Endothelial cell of umbilical vein (primary cell): ENCODE measurements at regions not wholly inside any gene's neighbourhood (a gene's known extent, or its start where the extent isn't known, plus 50 kb on each side); places are given as distances from the start of the nearest gene placed in this dataset.

Experiments
- BruUV-seq: library from RNA; stranded (reverse); fragments of 400-500 nt; replicated peaks from 2 replicates; lab custom pipeline; 2021; lab: Mats Ljungman, UMichigan
- CTCF ChIA-PET: fragments of 300-600, 350-600 bp; sonication (Branson Sonifier 250); formaldehyde crosslinking; loops from one replicate; lab custom pipeline; 2021; ENCODE audit warnings: antibody characterized with exemption, inconsistent platforms; lab: Charles Lee
- POLR2A ChIA-PET: fragments of 300-600, 350-600 bp; sonication (Branson Sonifier 250); formaldehyde crosslinking; loops from one replicate; lab custom pipeline; 2021; ENCODE audit warnings: antibody characterized with exemption, inconsistent platforms; lab: Charles Lee
- DNase-seq: peaks from one replicate; pipeline ENCODE4 v3.0.0-alpha.2; 2011; ENCODE audit warnings: low read depth, low spot score
- FAIRE-seq: peaks from 2 replicates; lab custom pipeline; 2011; peaks lifted over from hg19 to GRCh38; lab: Jason Lieb, UNC
- H2AFZ ChIP-seq: 2 replicates; pipeline ENCODE4 v1.6.0; 2012; ENCODE audit warnings: low read depth, low read length, control low read depth, inconsistent platforms
- H3K27ac ChIP-seq: 2 replicates; pipeline ENCODE4 v1.5.1; 2011; ENCODE audit warnings: low read depth, mild to moderate bottlenecking, control low read depth, low read length, moderate library complexity; ENCODE audit not compliant: insufficient read depth
- H3K27me3 ChIP-seq, 2 experiments: 2 replicates each; pipeline versions ENCODE4 v1.6.0 to v1.6.1; 2011; ENCODE audit warnings: low read length in 2 of 2, mixed read lengths in 1 of 2; ENCODE audit not compliant: control insufficient read depth in 2 of 2, insufficient read depth in 2 of 2
- H3K36me3 ChIP-seq, 2 experiments: 2 replicates in 1 of 2; 3 replicates in 1 of 2; pipeline ENCODE4 v1.5.1; 2011; ENCODE audit warnings: low read length in 2 of 2, mild to moderate bottlenecking in 1 of 2, moderate library complexity in 1 of 2; ENCODE audit not compliant: control insufficient read depth in 2 of 2, insufficient read depth in 2 of 2; ENCODE audit errors: extremely low read depth in 1 of 2
- H3K4me1 ChIP-seq: 3 replicates; pipeline ENCODE4 v1.5.1; 2011; ENCODE audit warnings: mild to moderate bottlenecking, low read length; ENCODE audit not compliant: control insufficient read depth, insufficient read depth; ENCODE audit errors: extremely low read depth
- H3K4me2 ChIP-seq: 2 replicates; pipeline ENCODE4 v1.6.1; 2011; ENCODE audit warnings: low read length, control low read depth, mixed read lengths; ENCODE audit not compliant: insufficient read depth
- H3K4me3 ChIP-seq, 3 experiments: fragments of 200-600 bp in 1 of 3; sonication (generic), shearing (Covaris generic) in 1 of 3; replicated peaks in 1 of 3; 2 replicates each; pipeline ENCODE4 v1.5.1; 2011 to 2016; ENCODE audit warnings: control low read depth in 3 of 3, low read length in 3 of 3, mild to moderate bottlenecking in 2 of 3, inconsistent platforms in 1 of 3, low read depth in 1 of 3, moderate library complexity in 1 of 3; ENCODE audit not compliant: insufficient read depth in 1 of 3
- H3K79me2 ChIP-seq: 2 replicates; pipeline ENCODE4 v1.6.0; 2012; ENCODE audit warnings: low read length, inconsistent platforms; ENCODE audit not compliant: control insufficient read depth, insufficient read depth
- H3K9ac ChIP-seq: replicated peaks from 2 replicates; pipeline ENCODE3; 2011; ENCODE audit warnings: low read length, control low read depth; ENCODE audit not compliant: insufficient read depth; ENCODE audit errors: extremely low read depth
- H3K9me1 ChIP-seq: replicated peaks from 3 replicates; pipeline ENCODE4 v1.6.0; 2011; ENCODE audit warnings: mild to moderate bottlenecking, low read length; ENCODE audit not compliant: control insufficient read depth, insufficient read depth; ENCODE audit errors: extremely low read depth
- H3K9me3 ChIP-seq: replicated peaks from 2 replicates; pipeline ENCODE4 v1.5.1; 2012; ENCODE audit warnings: low read length, inconsistent platforms; ENCODE audit not compliant: control insufficient read depth, insufficient read depth
- H4K20me1 ChIP-seq: replicated peaks from 2 replicates; pipeline ENCODE3; 2011; ENCODE audit warnings: mild to moderate bottlenecking, low read length; ENCODE audit not compliant: control insufficient read depth, insufficient read depth; ENCODE audit errors: extremely low read depth
- CTCF ChIP-seq, 2 donors: IDR thresholded peaks; 1 replicate in 1 of 2; 2 replicates in 1 of 2; pipeline ENCODE4 v1.5.1; 2011; ENCODE audit warnings: low read length in 2 of 2, mild to moderate bottlenecking in 2 of 2, moderate library complexity in 2 of 2, control low read depth in 1 of 2, inconsistent platforms in 1 of 2, low read depth in 1 of 2; ENCODE audit not compliant: insufficient read depth in 1 of 2; ENCODE audit errors: extremely low read depth in 1 of 2
- EZH2 ChIP-seq: IDR thresholded peaks from 2 replicates; pipeline ENCODE4 v1.6.1; 2012; ENCODE audit warnings: borderline replicate concordance, low read depth, mild to moderate bottlenecking, moderate library complexity, low read length, inconsistent platforms; ENCODE audit not compliant: severe bottlenecking
- FOS ChIP-seq: IDR thresholded peaks from 2 replicates; pipeline ENCODE4 v1.6.1; 2011; ENCODE audit warnings: mild to moderate bottlenecking, low read length, moderate library complexity, borderline replicate concordance; ENCODE audit not compliant: insufficient read depth
- GATA2 ChIP-seq: IDR thresholded peaks from 2 replicates; pipeline ENCODE4 v1.7.0; 2011; ENCODE audit warnings: low read depth, mild to moderate bottlenecking, moderate library complexity, mixed read lengths, low read length; ENCODE audit not compliant: insufficient read length, insufficient read depth
- JUN ChIP-seq: IDR thresholded peaks from 2 replicates; pipeline ENCODE4 v1.6.1; 2011; ENCODE audit warnings: borderline replicate concordance, low read depth; ENCODE audit not compliant: insufficient read length, insufficient read depth
- MYC ChIP-seq: IDR thresholded peaks from one replicate; pipeline ENCODE4 v1.6.1; 2011; ENCODE audit warnings: mild to moderate bottlenecking, low read depth, low read length
- POLR2A ChIP-seq: IDR thresholded peaks from 2 replicates; pipeline ENCODE4 v1.6.1; 2012; ENCODE audit warnings: low read depth, mild to moderate bottlenecking, control low read depth, low read length
- POLR2AphosphoS5 ChIP-seq: IDR thresholded peaks from 2 replicates; pipeline ENCODE4 v1.6.1; 2012; ENCODE audit warnings: low read depth, mild to moderate bottlenecking, control low read depth, low read length, moderate library complexity; ENCODE audit not compliant: insufficient read depth
- dilution Hi-C: fragments of 300-500 bp; cut with MboI; formaldehyde crosslinking; loops from one replicate; pipeline ENCODE4 v1.15.0; 2019; ENCODE audit warnings: low sequenced_read_pairs; ENCODE audit not compliant: extremely low pct_ligation_motif_present
- intact Hi-C: fragments of 100-400 bp; cut with micrococcal nuclease; formaldehyde crosslinking; loops from one replicate; pipeline ENCODE4 v1.10.0; 2022
- TF ChIP-seq, protein P1 (sequence below): IDR thresholded peaks from 2 replicates; pipeline ENCODE4 v1.6.1; 2011; ENCODE audit not compliant: insufficient read depth, insufficient read length

GRCh38 chr10:44042926-44043602, 341.8 kb downstream of the CXCL12 start:
- intact Hi-C loops, result loop anchor here (10.0 kb wide), 1 partner anchor 822 kb away; no protein-coding TSS in a partner anchor

More at GRCh38 chr10:44042926-44043602, 341.8 kb downstream of the CXCL12 start:
- no peak overlapping the region for H3K4me2 ChIP-seq
- no peaks in the 10 kb centered on the region for H3K79me2 ChIP-seq
- no peaks in the 10 kb centered on the region for H3K9me3 ChIP-seq
- FAIRE-seq (no peak), DNase-seq (no peak)
- H4K20me1 ChIP-seq, result no peaks in the 10 kb centered on the region
- H2AFZ ChIP-seq, result no peak overlapping the region
- H3K4me1 ChIP-seq, result peaks cover 2% of the 10 kb centered on the region
- peaks cover 1 to 12% of the 10 kb centered on the region in 2 experiments for H3K27me3 ChIP-seq
- POLR2A ChIA-PET, result no interaction called here
- no TSS peak for BruUV-seq
- H3K4me3 ChIP-seq, result no peak overlapping the region
- no peaks in the 10 kb centered on the region for H3K9me1 ChIP-seq
- TF ChIP-seq FOS, result no peak
- no peak for TF ChIP-seq POLR2A
- no peak for TF ChIP-seq MYC
- TF ChIP-seq, protein P1, sequence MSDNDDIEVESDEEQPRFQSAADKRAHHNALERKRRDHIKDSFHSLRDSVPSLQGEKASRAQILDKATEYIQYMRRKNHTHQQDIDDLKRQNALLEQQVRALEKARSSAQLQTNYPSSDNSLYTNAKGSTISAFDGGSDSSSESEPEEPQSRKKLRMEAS, result no peak
- no peak for TF ChIP-seq POLR2AphosphoS5
- no peak for TF ChIP-seq JUN
- no peak for TF ChIP-seq GATA2
- TF ChIP-seq EZH2, result no peak
- no peak for TF ChIP-seq CTCF (IDR thresholded peaks at IDR 0.05; ENCODE audit: extremely low read depth in 1 of 2, insufficient read depth in 1 of 2, low read depth in 1 of 2, low read length in 2 of 2)
- no peak overlapping the region for H3K9ac ChIP-seq
- CTCF ChIA-PET, result interaction anchor here (4.3 kb wide), 1 partner anchor 352 kb away, joined by 46 read pairs; no protein-coding TSS in a partner anchor
- H3K36me3 ChIP-seq, result no peaks in the 10 kb centered on the region
- dilution Hi-C loops, result no loop called here
- H3K27ac ChIP-seq, result no peak overlapping the region
